PFSK-1 (cell line): ENCODE measurements at regions not wholly inside any gene's neighbourhood (a gene's known extent, or its start where the extent isn't known, plus 50 kb on each side); places are given as distances from the start of the nearest gene placed in this dataset.

ENCODE experiments used
- FOXP2 ChIP-seq: optimal IDR thresholded peaks from 2 replicates; pipeline ENCODE3; 2011; ENCODE audit warnings: borderline replicate concordance, control low read depth, inconsistent platforms; ENCODE audit not compliant: insufficient read depth; ENCODE audit errors: extremely low read length, extremely low read depth
- POLR2AphosphoS5 ChIP-seq: IDR thresholded peaks from 2 replicates; pipeline ENCODE4 v1.6.1; 2012; ENCODE audit warnings: low read depth, mild to moderate bottlenecking, control low read depth, low read length, moderate library complexity
- REST ChIP-seq, 2 experiments: IDR thresholded peaks; 2 replicates each; pipeline versions ENCODE4 v1.6.1 to v1.8.0; 2011 to 2012; ENCODE audit warnings: low read depth in 2 of 2, low read length in 2 of 2, control low read depth in 1 of 2, inconsistent platforms in 1 of 2, mild to moderate bottlenecking in 1 of 2, moderate library complexity in 1 of 2; ENCODE audit not compliant: insufficient read depth in 1 of 2
- SIN3A ChIP-seq: IDR thresholded peaks from 2 replicates; pipeline ENCODE4 v1.6.1; 2012; ENCODE audit warnings: mild to moderate bottlenecking, low read length, moderate library complexity, borderline replicate concordance; ENCODE audit not compliant: insufficient read depth
- TAF1 ChIP-seq: IDR thresholded peaks from 2 replicates; pipeline ENCODE4 v1.6.1; 2012; ENCODE audit warnings: low read length, control low read depth, borderline replicate concordance; ENCODE audit not compliant: insufficient read depth

- TF ChIP-seq TAF1, result no peak
- TF ChIP-seq POLR2AphosphoS5, result no peak
- no peak for TF ChIP-seq SIN3A
- TF ChIP-seq FOXP2, result no peak
- no peak for TF ChIP-seq REST (IDR thresholded peaks at IDR 0.05; ENCODE audit: insufficient read depth in 1 of 2, low read depth in 2 of 2, low read length in 2 of 2)
These were observed 148.6 kb downstream of the PPP1R3A start for GRCh38 chr7:113770146-113770738.

GRCh38 chr7:113768387-113768786 is 150.4 kb downstream of the PPP1R3A start:
- TF ChIP-seq SIN3A (no peak), FOXP2 (no peak), TAF1 (no peak), POLR2AphosphoS5 (no peak), REST (IDR thresholded peaks at IDR 0.05; ENCODE audit: insufficient read depth in 1 of 2, low read depth in 2 of 2, low read length in 2 of 2) (no peak)

GRCh38 chr7:113764401-113765035 is 154.3 kb downstream of the PPP1R3A start:
- TF ChIP-seq REST (IDR thresholded peaks at IDR 0.05; ENCODE audit: insufficient read depth in 1 of 2, low read depth in 2 of 2, low read length in 2 of 2) (no peak), POLR2AphosphoS5 (no peak), SIN3A (no peak)

- TF ChIP-seq POLR2AphosphoS5 (no peak), TAF1 (no peak), REST (IDR thresholded peaks at IDR 0.05; ENCODE audit: insufficient read depth in 1 of 2, low read depth in 2 of 2, low read length in 2 of 2) (no peak), FOXP2 (no peak), SIN3A (no peak)
These were observed 155.6 kb downstream of the PPP1R3A start for GRCh38 chr7:113763226-113763625.
